ENCODE measurements at regions not wholly inside any gene's neighbourhood (a gene's known extent, or its start where the extent isn't known, plus 50 kb on each side); places are given as distances from the start of the nearest gene placed in this dataset.

DNA sequence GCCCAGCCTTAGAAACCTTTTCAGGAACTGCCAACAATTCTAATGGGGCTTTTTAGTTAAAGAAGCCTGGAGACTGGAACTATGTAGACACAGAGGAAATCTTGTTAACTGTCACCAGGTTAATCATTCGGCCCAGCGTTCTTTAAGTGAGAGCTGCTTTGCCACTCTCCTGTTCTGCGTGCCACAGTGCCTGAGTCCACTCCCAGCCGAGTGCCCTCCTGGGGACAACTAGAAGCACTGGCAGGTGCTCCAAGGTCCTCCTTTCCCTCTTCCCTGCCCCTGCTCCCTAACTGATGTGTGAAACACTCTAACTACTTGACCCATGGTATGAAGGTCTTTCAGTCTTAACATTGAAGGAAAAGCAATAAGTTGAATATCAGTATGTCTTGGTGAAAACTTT, 151.2 kb upstream of the TLL1 start:
- Histone ChIP-seq H3K36me3 (no peaks in the 10 kb centered on the region), H3K4me1 (peaks cover 15 to 39% (median 26%) of the 10 kb centered on the region in 3 donors), H3K9me3 (no peaks in the 10 kb centered on the region), H3K27me3 (no peaks in the 10 kb centered on the region), H3K27ac (peak overlapping the region in 1 of 4 donors; percentile 13), H3K4me3 (no peak overlapping the region)
- WGBS, 2 donors = 15 to 21% methylated on average over 4 of the region's 4 CpGs
- intact Hi-C loops (cut with DNase I) = no loop called here
- FAIRE-seq (no peak), ATAC-seq (peak; percentile 36 to 57 (median 54)), DNase-seq (peak in 2 of 6 donors; percentile 24 to 37)
- TF ChIP-seq, protein P1, sequence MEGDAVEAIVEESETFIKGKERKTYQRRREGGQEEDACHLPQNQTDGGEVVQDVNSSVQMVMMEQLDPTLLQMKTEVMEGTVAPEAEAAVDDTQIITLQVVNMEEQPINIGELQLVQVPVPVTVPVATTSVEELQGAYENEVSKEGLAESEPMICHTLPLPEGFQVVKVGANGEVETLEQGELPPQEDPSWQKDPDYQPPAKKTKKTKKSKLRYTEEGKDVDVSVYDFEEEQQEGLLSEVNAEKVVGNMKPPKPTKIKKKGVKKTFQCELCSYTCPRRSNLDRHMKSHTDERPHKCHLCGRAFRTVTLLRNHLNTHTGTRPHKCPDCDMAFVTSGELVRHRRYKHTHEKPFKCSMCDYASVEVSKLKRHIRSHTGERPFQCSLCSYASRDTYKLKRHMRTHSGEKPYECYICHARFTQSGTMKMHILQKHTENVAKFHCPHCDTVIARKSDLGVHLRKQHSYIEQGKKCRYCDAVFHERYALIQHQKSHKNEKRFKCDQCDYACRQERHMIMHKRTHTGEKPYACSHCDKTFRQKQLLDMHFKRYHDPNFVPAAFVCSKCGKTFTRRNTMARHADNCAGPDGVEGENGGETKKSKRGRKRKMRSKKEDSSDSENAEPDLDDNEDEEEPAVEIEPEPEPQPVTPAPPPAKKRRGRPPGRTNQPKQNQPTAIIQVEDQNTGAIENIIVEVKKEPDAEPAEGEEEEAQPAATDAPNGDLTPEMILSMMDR (IDR thresholded peaks at IDR 0.05) = no peak

GRCh38 chr4:165723051-165723795, 149.8 kb upstream of the TLL1 start:
- Histone ChIP-seq H3K36me3 (no peaks in the 10 kb centered on the region), H3K27me3 (no peaks in the 10 kb centered on the region), H3K4me1 (peaks cover 15 to 39% (median 26%) of the 10 kb centered on the region in 3 donors), H3K4me3 (no peak overlapping the region), H3K9me3 (no peaks in the 10 kb centered on the region), H3K27ac (no peak overlapping the region)
- WGBS, 2 donors = 43 to 50% methylated on average over 4 of the region's 4 CpGs
- ATAC-seq (peak in 2 of 4 donors; percentile 31 to 40), DNase-seq (no peak), FAIRE-seq (no peak)
- TF ChIP-seq, protein P1 (IDR thresholded peaks at IDR 0.05) = no peak
- intact Hi-C loops (cut with DNase I) = no loop called here

GRCh38 chr4:165724786-165725185, 148.3 kb upstream of the TLL1 start:
- no peak overlapping the region for H3K27ac ChIP-seq
- H3K4me3 ChIP-seq = no peak overlapping the region
- ATAC-seq (no peak), DNase-seq (no peak), FAIRE-seq (no peak)
- intact Hi-C loops (cut with DNase I) = no loop called here
- no peaks in the 10 kb centered on the region for H3K27me3 ChIP-seq
- TF ChIP-seq, protein P1 (IDR thresholded peaks at IDR 0.05) = no peak
- 70 to 75% methylated on average over 2 of the region's 2 CpGs for WGBS, 2 donors
- H3K4me1 ChIP-seq = peaks cover 15 to 39% (median 26%) of the 10 kb centered on the region in 3 donors
- no peaks in the 10 kb centered on the region for H3K36me3 ChIP-seq
- no peaks in the 10 kb centered on the region for H3K9me3 ChIP-seq

- FAIRE-seq (no peak), ATAC-seq (no peak), DNase-seq (no peak)
- peaks cover 15 to 33% (median 26%) of the 10 kb centered on the region in 3 donors for H3K4me1 ChIP-seq
- TF ChIP-seq, protein P1 (IDR thresholded peaks at IDR 0.05) = no peak
- H3K4me3 ChIP-seq = no peak overlapping the region
- no peaks in the 10 kb centered on the region for H3K9me3 ChIP-seq
- 36 to 41% methylated on average over 1 of the region's 1 CpG for WGBS, 2 donors
- H3K27ac ChIP-seq = no peak overlapping the region
- no peaks in the 10 kb centered on the region for H3K36me3 ChIP-seq
- intact Hi-C loops (cut with DNase I) = no loop called here
- H3K27me3 ChIP-seq = no peaks in the 10 kb centered on the region
These were observed 147.7 kb upstream of the TLL1 start for GRCh38 chr4:165725352-165725751.

DNA sequence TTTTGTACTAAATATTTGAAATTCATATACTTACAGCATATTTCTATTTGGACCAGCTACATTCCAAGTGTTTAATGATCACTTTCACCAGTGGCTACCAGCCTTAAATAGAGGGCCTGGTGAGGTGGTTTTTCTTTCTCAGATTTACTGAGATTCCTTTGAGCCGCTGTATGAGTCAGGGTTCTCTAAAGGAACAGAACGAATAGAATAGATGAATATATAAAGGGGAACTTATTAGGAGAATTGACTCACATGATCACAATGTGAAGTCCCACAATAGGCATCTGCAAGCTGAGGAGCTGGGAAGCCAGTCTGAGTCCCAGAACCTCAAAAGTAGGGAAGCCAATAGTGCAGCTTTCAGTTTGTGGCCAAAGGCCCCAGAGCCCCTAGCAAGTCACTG, 146.2 kb upstream of the TLL1 start:
- Histone ChIP-seq H3K4me1 (peaks cover 15 to 18% (median 16%) of the 10 kb centered on the region in 3 donors), H3K27me3 (no peaks in the 10 kb centered on the region), H3K27ac (no peak overlapping the region), H3K4me3 (no peak overlapping the region), H3K9me3 (no peaks in the 10 kb centered on the region), H3K36me3 (no peaks in the 10 kb centered on the region)
- 92 to 94% methylated on average over 2 of the region's 2 CpGs for WGBS, 2 donors
- DNase-seq (no peak), FAIRE-seq (no peak), ATAC-seq (no peak)
- intact Hi-C loops (cut with DNase I) = no loop called here
- TF ChIP-seq, protein P1 (IDR thresholded peaks at IDR 0.05) = no peak

Measured in pancreas (tissue), 10 donors.